OCI-LY7 (cell line): ENCODE measurements at regions not wholly inside any gene's neighbourhood (a gene's known extent, or its start where the extent isn't known, plus 50 kb on each side); places are given as distances from the start of the nearest gene placed in this dataset.

Experiments used
- EZH2phosphoT487 ChIP-seq: fragments of 200-600 bp; sonication (generic); IDR thresholded peaks from 2 replicates; pipeline ENCODE4 v1.6.1; 2018; ENCODE audit warnings: low read depth, borderline replicate concordance, mild to moderate bottlenecking, mixed run types, antibody characterized with exemption, low read length, moderate library complexity, mixed read lengths
- TF ChIP-seq, protein P1 (sequence below): fragments of 200-600 bp; sonication (generic); conservative IDR thresholded peaks from 2 replicates; pipeline ENCODE4 v1.5.1; 2014; ENCODE audit warnings: mild to moderate bottlenecking, antibody characterized with exemption, low read length, moderate library complexity, mixed read lengths

GRCh38 chr17:72510351-72511016 is 389.7 kb downstream of the SOX9 start:
- TF ChIP-seq, protein P1, sequence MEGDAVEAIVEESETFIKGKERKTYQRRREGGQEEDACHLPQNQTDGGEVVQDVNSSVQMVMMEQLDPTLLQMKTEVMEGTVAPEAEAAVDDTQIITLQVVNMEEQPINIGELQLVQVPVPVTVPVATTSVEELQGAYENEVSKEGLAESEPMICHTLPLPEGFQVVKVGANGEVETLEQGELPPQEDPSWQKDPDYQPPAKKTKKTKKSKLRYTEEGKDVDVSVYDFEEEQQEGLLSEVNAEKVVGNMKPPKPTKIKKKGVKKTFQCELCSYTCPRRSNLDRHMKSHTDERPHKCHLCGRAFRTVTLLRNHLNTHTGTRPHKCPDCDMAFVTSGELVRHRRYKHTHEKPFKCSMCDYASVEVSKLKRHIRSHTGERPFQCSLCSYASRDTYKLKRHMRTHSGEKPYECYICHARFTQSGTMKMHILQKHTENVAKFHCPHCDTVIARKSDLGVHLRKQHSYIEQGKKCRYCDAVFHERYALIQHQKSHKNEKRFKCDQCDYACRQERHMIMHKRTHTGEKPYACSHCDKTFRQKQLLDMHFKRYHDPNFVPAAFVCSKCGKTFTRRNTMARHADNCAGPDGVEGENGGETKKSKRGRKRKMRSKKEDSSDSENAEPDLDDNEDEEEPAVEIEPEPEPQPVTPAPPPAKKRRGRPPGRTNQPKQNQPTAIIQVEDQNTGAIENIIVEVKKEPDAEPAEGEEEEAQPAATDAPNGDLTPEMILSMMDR: no peak
- TF ChIP-seq EZH2phosphoT487: no peak
